ENCODE measurements at regions not wholly inside any gene's neighbourhood (a gene's known extent, or its start where the extent isn't known, plus 50 kb on each side); places are given as distances from the start of the nearest gene placed in this dataset.

- Histone ChIP-seq H3K56ac (replicated peaks; ENCODE audit: insufficient read length, low read depth, low read length) (no peak overlapping the region), H3K4me3 (ENCODE audit: extremely low read depth in 1 of 4, insufficient read depth in 2 of 4, low read depth in 3 of 4, low read length in 4 of 4) (no peak overlapping the region), H3K4me1 (replicated peaks in 1 of 4; ENCODE audit: control insufficient read depth in 3 of 4, insufficient read depth in 4 of 4, low read length in 3 of 4) (no peaks in the 10 kb centered on the region; a peak in 1 of 7 replicates), H2AK5ac (ENCODE audit: low read depth, low read length) (no peak overlapping the region), H3K27ac (ENCODE audit: low read depth, low read length) (no peak overlapping the region), H3K9me3 (ENCODE audit: insufficient read depth in 2 of 2, low read depth in 1 of 2, low read length in 1 of 2) (no peaks in the 10 kb centered on the region; a peak in 1 of 4 replicates), H3K18ac (ENCODE audit: extremely low read depth, low read length) (no peak overlapping the region), H3K9ac (replicated peaks in 1 of 4; ENCODE audit: extremely low read depth in 1 of 4, low read depth in 3 of 4, low read length in 3 of 4) (no peak overlapping the region), H2BK15ac (ENCODE audit: low read length) (no peak overlapping the region), H3K4me2 (ENCODE audit: insufficient read depth in 1 of 2, low read depth in 2 of 2, low read length in 2 of 2) (no peak overlapping the region), H4K8ac (ENCODE audit: extremely low read depth, insufficient read depth, low read length) (no peak overlapping the region), H3K79me2 (ENCODE audit: control insufficient read depth in 1 of 2, insufficient read depth in 2 of 2, low read length in 2 of 2) (no peaks in the 10 kb centered on the region), H2BK120ac (replicated peaks; ENCODE audit: low read depth, low read length) (no peak overlapping the region), H3K14ac (ENCODE audit: insufficient read length) (no peak overlapping the region), H3K79me1 (ENCODE audit: low read depth, low read length) (no peaks in the 10 kb centered on the region), H2BK5ac (ENCODE audit: low read depth, low read length) (no peak overlapping the region), H3K36me3 (ENCODE audit: control insufficient read depth in 2 of 4, insufficient read depth in 4 of 4, low read length in 3 of 4) (no peaks in the 10 kb centered on the region), H3K27me3 (replicated peaks in 1 of 4; ENCODE audit: control insufficient read depth in 3 of 4, extremely low read depth in 1 of 4, insufficient read depth in 3 of 4, low read length in 3 of 4) (no peaks in the 10 kb centered on the region), H3K23me2 (ENCODE audit: low read depth, low read length) (no peaks in the 10 kb centered on the region), H4K20me1 (replicated peaks in 1 of 2; ENCODE audit: control insufficient read depth in 1 of 2, insufficient read depth in 2 of 2, low read length in 2 of 2) (no peaks in the 10 kb centered on the region), H2AFZ (ENCODE audit: low read length) (no peak overlapping the region), H3K23ac (ENCODE audit: insufficient read length) (no peak overlapping the region), H2BK12ac (ENCODE audit: low read depth, low read length) (no peak overlapping the region), H4K5ac (ENCODE audit: insufficient read length, low read depth, low read length) (no peak overlapping the region), H4K91ac (replicated peaks; ENCODE audit: insufficient read length, low read length) (no peak overlapping the region), H3K4ac (replicated peaks; ENCODE audit: insufficient read length, low read depth, low read length) (no peak overlapping the region), H2BK20ac (ENCODE audit: low read length) (no peak overlapping the region)
- 100% methylated on average over 1 of the region's 1 CpG; no CpG with 5 or more reads in 1 of the 2 experiments for WGBS, 2 experiments (ENCODE audit: extremely low coverage in 1 of 2, insufficient coverage in 1 of 2, insufficient read length in 1 of 2, insufficient replicate concordance in 2 of 2, low coverage in 1 of 2, low lambda C conversion rate in 2 of 2, missing lambda C conversion rate in 1 of 2)
- CTCF ChIA-PET (ENCODE audit: partially characterized antibody), result interaction anchor here (0.7 kb wide), 1 partner anchor 693 kb away, joined by 3 read pairs; no protein-coding TSS in a partner anchor
- POLR2A ChIA-PET (ENCODE audit: partially characterized antibody), result no interaction called here
- no peak for DNase-seq (ENCODE audit: low read depth in 1 of 2, low spot score in 2 of 2)
- no peak for FAIRE-seq
- no peak for TF ChIP-seq SP1 (IDR thresholded peaks at IDR 0.05; ENCODE audit: low read depth, low read length)
- TF ChIP-seq RAD21 (IDR thresholded peaks at IDR 0.05 in 1 of 2, conservative IDR thresholded peaks at IDR 0.05 in 1 of 2; ENCODE audit: low read depth in 2 of 2, low read length in 2 of 2), result no peak
- no peak for TF ChIP-seq ZNF274 (IDR thresholded peaks at IDR 0.05; ENCODE audit: borderline replicate concordance, extremely low read depth, low read length)
- TF ChIP-seq CBX8 (IDR thresholded peaks at IDR 0.05; ENCODE audit: borderline replicate concordance, low read depth, low read length), result no peak
- no peak for TF ChIP-seq BCL11A (IDR thresholded peaks at IDR 0.05; ENCODE audit: low read depth in 2 of 2, low read length in 2 of 2)
- TF ChIP-seq TAF1 (IDR thresholded peaks at IDR 0.05; ENCODE audit: low read depth, low read length), result no peak
- no peak for TF ChIP-seq HDAC2 (IDR thresholded peaks at IDR 0.05; ENCODE audit: borderline replicate concordance in 1 of 2, low read depth in 2 of 2, low read length in 2 of 2)
- TF ChIP-seq CTCF (IDR thresholded peaks at IDR 0.05; ENCODE audit: control extremely low read depth in 1 of 3, insufficient read depth in 1 of 3, low read depth in 1 of 3, low read length in 3 of 3), result no peak
- TF ChIP-seq, protein P1, sequence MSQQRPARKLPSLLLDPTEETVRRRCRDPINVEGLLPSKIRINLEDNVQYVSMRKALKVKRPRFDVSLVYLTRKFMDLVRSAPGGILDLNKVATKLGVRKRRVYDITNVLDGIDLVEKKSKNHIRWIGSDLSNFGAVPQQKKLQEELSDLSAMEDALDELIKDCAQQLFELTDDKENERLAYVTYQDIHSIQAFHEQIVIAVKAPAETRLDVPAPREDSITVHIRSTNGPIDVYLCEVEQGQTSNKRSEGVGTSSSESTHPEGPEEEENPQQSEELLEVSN (IDR thresholded peaks at IDR 0.05), result no peak
- TF ChIP-seq TAF7 (optimal IDR thresholded peaks at IDR 0.05; ENCODE audit: borderline replicate concordance, low read depth, low read length), result no peak
- no peak for TF ChIP-seq CHD1 (IDR thresholded peaks at IDR 0.05; ENCODE audit: low read depth, low read length)
These were observed 886.0 kb downstream of the TUSC7 start for GRCh38 chr3:117595615-117596014.
